Liver (tissue), 8 donors: ENCODE measurements at regions not wholly inside any gene's neighbourhood (a gene's known extent, or its start where the extent isn't known, plus 50 kb on each side); places are given as distances from the start of the nearest gene placed in this dataset.

Experiments used
- DNase-seq: peaks from one replicate; pipeline ENCODE4 v3.0.0-alpha.2; 2017; ENCODE audit warnings: low spot score
- H3K27ac ChIP-seq, 2 donors: one replicate each; pipeline ENCODE4 v1.7.0; 2013; ENCODE audit warnings: inconsistent platforms in 2 of 2, low read length in 2 of 2, control low read depth in 1 of 2, low read depth in 1 of 2, mild to moderate bottlenecking in 1 of 2
- H3K27me3 ChIP-seq, 4 donors: one replicate each; pipeline versions ENCODE4 v1.6.1 to v1.7.0; 2013; ENCODE audit warnings: low read length in 3 of 4, inconsistent platforms in 1 of 4, mild to moderate bottlenecking in 1 of 4, moderate library complexity in 1 of 4; ENCODE audit not compliant: control insufficient read depth in 4 of 4, insufficient read depth in 4 of 4
- H3K36me3 ChIP-seq, 4 donors: one replicate each; pipeline versions ENCODE4 v1.6.1 to v1.7.0; 2013; ENCODE audit warnings: low read length in 3 of 4, mild to moderate bottlenecking in 3 of 4, low read depth in 1 of 4, moderate library complexity in 1 of 4; ENCODE audit not compliant: control insufficient read depth in 4 of 4, insufficient read depth in 3 of 4
- H3K4me1 ChIP-seq, 4 donors: one replicate each; pipeline versions ENCODE4 v1.6.1 to v1.7.0; 2013; ENCODE audit warnings: low read length in 3 of 4, mild to moderate bottlenecking in 3 of 4, moderate library complexity in 1 of 4; ENCODE audit not compliant: control insufficient read depth in 4 of 4, insufficient read depth in 4 of 4
- H3K4me3 ChIP-seq, 3 donors: one replicate each; pipeline versions ENCODE4 v1.6.1 to v1.7.0; 2013; ENCODE audit warnings: low read length in 3 of 3, control low read depth in 1 of 3, low read depth in 1 of 3, mild to moderate bottlenecking in 1 of 3
- H3K9ac ChIP-seq, 2 donors: one replicate each; pipeline ENCODE4 v1.7.0; 2013; ENCODE audit warnings: low read length in 2 of 2, mild to moderate bottlenecking in 2 of 2, moderate library complexity in 2 of 2, control low read depth in 1 of 2, low read depth in 1 of 2
- H3K9me3 ChIP-seq, 4 donors: one replicate each; pipeline versions ENCODE4 v1.6.1 to v1.7.0; 2013; ENCODE audit warnings: low read length in 3 of 4; ENCODE audit not compliant: control insufficient read depth in 4 of 4
- EGR1 ChIP-seq, 2 donors: IDR thresholded peaks; 2 replicates each; pipeline ENCODE4 v1.6.1; 2016 to 2018; ENCODE audit warnings: antibody characterized with exemption in 2 of 2, low read depth in 2 of 2
- FOXA1 ChIP-seq: IDR thresholded peaks from 2 replicates; pipeline ENCODE4 v1.6.1; 2016; ENCODE audit warnings: antibody characterized with exemption
- FOXA2 ChIP-seq: IDR thresholded peaks from 2 replicates; pipeline ENCODE4 v1.6.1; 2016; ENCODE audit warnings: antibody characterized with exemption
- GABPA ChIP-seq, 2 donors: IDR thresholded peaks in 1 of 2; conservative IDR thresholded peaks in 1 of 2; 2 replicates each; pipeline ENCODE4 v1.6.1; 2016; ENCODE audit warnings: antibody characterized with exemption in 2 of 2, mild to moderate bottlenecking in 1 of 2, moderate library complexity in 1 of 2
- HNF4A ChIP-seq, 2 donors: conservative IDR thresholded peaks; 2 replicates each; pipeline ENCODE4 v1.6.1; 2016; ENCODE audit warnings: antibody characterized with exemption in 2 of 2, mild to moderate bottlenecking in 2 of 2
- HNF4G ChIP-seq: IDR thresholded peaks from 2 replicates; pipeline ENCODE4 v1.6.1; 2016; ENCODE audit warnings: antibody characterized with exemption
- JUND ChIP-seq, 2 donors: IDR thresholded peaks; 2 replicates each; pipeline ENCODE4 v1.6.1; 2016; ENCODE audit warnings: antibody characterized with exemption in 2 of 2
- MAX ChIP-seq: IDR thresholded peaks from 2 replicates; pipeline ENCODE4 v1.6.1; 2016; ENCODE audit warnings: antibody characterized with exemption
- REST ChIP-seq: IDR thresholded peaks from 2 replicates; pipeline ENCODE4 v1.6.1; 2016; ENCODE audit warnings: antibody characterized with exemption, mild to moderate bottlenecking
- RXRA ChIP-seq, 2 donors: IDR thresholded peaks; 2 replicates each; pipeline ENCODE4 v1.6.1; 2017 to 2018; ENCODE audit warnings: antibody characterized with exemption in 2 of 2, mild to moderate bottlenecking in 1 of 2
- SP1 ChIP-seq: IDR thresholded peaks from 2 replicates; pipeline ENCODE4 v1.6.1; 2018; ENCODE audit warnings: antibody characterized with exemption, mild to moderate bottlenecking
- TAF1 ChIP-seq: conservative IDR thresholded peaks from 2 replicates; pipeline ENCODE4 v1.6.1; 2016; ENCODE audit warnings: antibody characterized with exemption, mild to moderate bottlenecking
- YY1 ChIP-seq: IDR thresholded peaks from 2 replicates; pipeline ENCODE4 v1.6.1; 2016; ENCODE audit warnings: antibody characterized with exemption, mild to moderate bottlenecking
- ZBTB33 ChIP-seq: IDR thresholded peaks from 2 replicates; pipeline ENCODE4 v1.6.1; 2016; ENCODE audit warnings: antibody characterized with exemption
- WGBS: extraction: QIAGEN DNeasy Blood & Tissue Kit; methylation state at CpG from one replicate; pipeline ENCODE4 v1.1.7; 2013; 5-methylcytosine and 5-hydroxymethylcytosine counted together
- TF ChIP-seq, protein P1 (sequence below): IDR thresholded peaks from 2 replicates; pipeline ENCODE4 v1.6.1; 2016; ENCODE audit warnings: antibody characterized with exemption
- TF ChIP-seq, protein P2 (sequence below): fragments of 150-350 bp; IDR thresholded peaks from 2 replicates; pipeline ENCODE4 v1.5.1; 2017; ENCODE audit warnings: improper control_type of control experiment, low read depth, low read length; ENCODE audit not compliant: missing input control
- donor health status: healthy.
- donor health status: healthy.
- donor health status: healthy.
- donor health status: healthy.
- donor health status: healthy.

GRCh38 chr1:170356585-170356984, 175.4 kb upstream of the GORAB start:
- H3K36me3 ChIP-seq: no peaks in the 10 kb centered on the region
- no peak for DNase-seq
- TF ChIP-seq SP1 (no peak), JUND (IDR thresholded peaks at IDR 0.05) (no peak), HNF4G (no peak), FOXA1 (no peak), MAX (no peak), HNF4A (conservative IDR thresholded peaks at IDR 0.05) (no peak)
- H3K9ac ChIP-seq: no peak overlapping the region
- no peak overlapping the region for H3K4me3 ChIP-seq
- H3K9me3 ChIP-seq: peaks cover 0 to 2% (median under 1%) of the 10 kb centered on the region in 4 donors
- no peaks in the 10 kb centered on the region for H3K27me3 ChIP-seq
- no peak overlapping the region for H3K27ac ChIP-seq
- no peaks in the 10 kb centered on the region for H3K4me1 ChIP-seq

- no peaks in the 10 kb centered on the region for H3K36me3 ChIP-seq
- no peaks in the 10 kb centered on the region for H3K27me3 ChIP-seq
- H3K4me3 ChIP-seq: no peak overlapping the region
- TF ChIP-seq RXRA (IDR thresholded peaks at IDR 0.05) (no peak), YY1 (no peak), EGR1 (IDR thresholded peaks at IDR 0.05; ENCODE audit: low read depth in 2 of 2) (no peak), GABPA (IDR thresholded peaks at IDR 0.05 in 1 of 2, conservative IDR thresholded peaks at IDR 0.05 in 1 of 2) (no peak), SP1 (no peak), FOXA1 (no peak), JUND (IDR thresholded peaks at IDR 0.05) (no peak), TAF1 (no peak), MAX (no peak)
- TF ChIP-seq, protein P1, sequence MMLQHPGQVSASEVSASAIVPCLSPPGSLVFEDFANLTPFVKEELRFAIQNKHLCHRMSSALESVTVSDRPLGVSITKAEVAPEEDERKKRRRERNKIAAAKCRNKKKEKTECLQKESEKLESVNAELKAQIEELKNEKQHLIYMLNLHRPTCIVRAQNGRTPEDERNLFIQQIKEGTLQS: no peak
- TF ChIP-seq, protein P2, sequence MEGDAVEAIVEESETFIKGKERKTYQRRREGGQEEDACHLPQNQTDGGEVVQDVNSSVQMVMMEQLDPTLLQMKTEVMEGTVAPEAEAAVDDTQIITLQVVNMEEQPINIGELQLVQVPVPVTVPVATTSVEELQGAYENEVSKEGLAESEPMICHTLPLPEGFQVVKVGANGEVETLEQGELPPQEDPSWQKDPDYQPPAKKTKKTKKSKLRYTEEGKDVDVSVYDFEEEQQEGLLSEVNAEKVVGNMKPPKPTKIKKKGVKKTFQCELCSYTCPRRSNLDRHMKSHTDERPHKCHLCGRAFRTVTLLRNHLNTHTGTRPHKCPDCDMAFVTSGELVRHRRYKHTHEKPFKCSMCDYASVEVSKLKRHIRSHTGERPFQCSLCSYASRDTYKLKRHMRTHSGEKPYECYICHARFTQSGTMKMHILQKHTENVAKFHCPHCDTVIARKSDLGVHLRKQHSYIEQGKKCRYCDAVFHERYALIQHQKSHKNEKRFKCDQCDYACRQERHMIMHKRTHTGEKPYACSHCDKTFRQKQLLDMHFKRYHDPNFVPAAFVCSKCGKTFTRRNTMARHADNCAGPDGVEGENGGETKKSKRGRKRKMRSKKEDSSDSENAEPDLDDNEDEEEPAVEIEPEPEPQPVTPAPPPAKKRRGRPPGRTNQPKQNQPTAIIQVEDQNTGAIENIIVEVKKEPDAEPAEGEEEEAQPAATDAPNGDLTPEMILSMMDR: no peak
- no peaks in the 10 kb centered on the region for H3K4me1 ChIP-seq
- WGBS: 83% methylated on average over 1 of the region's 1 CpG
- no peak for DNase-seq
- no peak overlapping the region for H3K27ac ChIP-seq
- H3K9ac ChIP-seq: no peak overlapping the region
- peaks cover 0 to 6% (median under 1%) of the 10 kb centered on the region in 4 donors for H3K9me3 ChIP-seq
Observed at GRCh38 chr1:170357750-170358149, 174.2 kb upstream of the GORAB start.

DNA sequence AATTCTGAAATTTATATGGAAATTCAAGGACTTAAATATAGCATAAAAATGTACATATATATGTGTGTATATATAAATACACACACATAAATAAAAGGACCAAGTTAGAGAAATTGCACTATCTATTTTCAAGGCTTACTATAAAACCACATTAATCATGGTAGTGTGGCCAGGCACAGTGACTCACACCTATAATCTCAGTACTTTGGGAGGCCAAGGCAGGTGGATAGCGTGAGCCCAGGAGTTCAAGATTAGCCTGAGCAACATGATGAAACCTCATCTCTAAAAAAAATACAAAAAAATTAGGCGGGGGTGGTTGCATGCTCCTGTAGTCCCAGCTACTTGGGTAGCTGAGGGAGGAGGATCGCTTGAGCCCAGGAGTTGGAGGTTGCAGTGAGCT, 171.4 kb upstream of the GORAB start:
- Histone ChIP-seq H3K4me1 (no peaks in the 10 kb centered on the region), H3K9ac (no peak overlapping the region), H3K27me3 (no peaks in the 10 kb centered on the region), H3K36me3 (no peaks in the 10 kb centered on the region), H3K4me3 (no peak overlapping the region), H3K9me3 (peaks cover 0 to 10% (median under 1%) of the 10 kb centered on the region in 4 donors), H3K27ac (no peak overlapping the region)
- WGBS: 75% methylated on average over 3 of the region's 3 CpGs
- DNase-seq: no peak
- no peak for TF ChIP-seq GABPA (IDR thresholded peaks at IDR 0.05 in 1 of 2, conservative IDR thresholded peaks at IDR 0.05 in 1 of 2)
- TF ChIP-seq MAX: no peak
- no peak for TF ChIP-seq FOXA2
- TF ChIP-seq EGR1 (IDR thresholded peaks at IDR 0.05; ENCODE audit: low read depth in 2 of 2): no peak
- TF ChIP-seq, protein P1: no peak
- no peak for TF ChIP-seq HNF4G
- no peak for TF ChIP-seq ZBTB33
- TF ChIP-seq REST: no peak
- no peak for TF ChIP-seq TAF1
- TF ChIP-seq, protein P2: no peak
